GM06990 (cell line): ENCODE measurements at regions not wholly inside any gene's neighbourhood (a gene's known extent, or its start where the extent isn't known, plus 50 kb on each side); places are given as distances from the start of the nearest gene placed in this dataset.

Source experiments
- DNase-seq: peaks from one replicate; pipeline ENCODE4 v3.0.0-alpha.2; 2011; ENCODE audit not compliant: insufficient read length; ENCODE audit errors: extremely low read depth
- H3K27me3 ChIP-seq: replicated peaks from 2 replicates; pipeline ENCODE4 v1.6.0; 2011; ENCODE audit warnings: low read length; ENCODE audit not compliant: control insufficient read depth, insufficient read depth
- H3K36me3 ChIP-seq: 2 replicates; pipeline ENCODE4 v1.5.1; 2011; ENCODE audit warnings: low read length; ENCODE audit not compliant: control insufficient read depth, insufficient read depth
- H3K4me3 ChIP-seq: replicated peaks from 2 replicates; pipeline ENCODE4 v1.5.1; 2011; ENCODE audit warnings: low read depth, mild to moderate bottlenecking, control low read depth, low read length
- CTCF ChIP-seq: IDR thresholded peaks from 2 replicates; pipeline ENCODE4 v1.5.1; 2011; ENCODE audit warnings: low read length, control low read depth, mild to moderate bottlenecking, inconsistent platforms; ENCODE audit not compliant: insufficient read depth, poor library complexity, severe bottlenecking

- Histone ChIP-seq H3K27me3 (no peaks in the 10 kb centered on the region), H3K36me3 (no peaks in the 10 kb centered on the region), H3K4me3 (no peak overlapping the region)
- peak; percentile 60 for TF ChIP-seq CTCF
- no peak for DNase-seq
Measured at GRCh38 chr4:138555584-138555983, 313.4 kb upstream of the SLC7A11 start.

- no peaks in the 10 kb centered on the region for H3K36me3 ChIP-seq
- no peak for TF ChIP-seq CTCF
- DNase-seq, result no peak
- H3K4me3 ChIP-seq, result no peak overlapping the region
- H3K27me3 ChIP-seq, result no peaks in the 10 kb centered on the region
Measured at GRCh38 chr4:138555108-138555507, 313.0 kb upstream of the SLC7A11 start.

GRCh38 chr4:138553001-138553845 lies 311.1 kb upstream of the SLC7A11 start:
- DNase-seq, result no peak

GRCh38 chr4:138542191-138542776 lies 300.1 kb upstream of the SLC7A11 start:
- no peak for DNase-seq
- TF ChIP-seq CTCF, result no peak
- Histone ChIP-seq H3K4me3 (no peak overlapping the region), H3K36me3 (no peaks in the 10 kb centered on the region), H3K27me3 (no peaks in the 10 kb centered on the region)

More at GRCh38 chr4:138553001-138553845, 311.1 kb upstream of the SLC7A11 start:
- H3K4me3 ChIP-seq, result no peak overlapping the region
- H3K36me3 ChIP-seq, result no peaks in the 10 kb centered on the region
- no peak for TF ChIP-seq CTCF
- H3K27me3 ChIP-seq, result no peaks in the 10 kb centered on the region

GRCh38 chr4:138540056-138540800 lies 298.1 kb upstream of the SLC7A11 start:
- Histone ChIP-seq H3K4me3 (no peak overlapping the region), H3K36me3 (no peaks in the 10 kb centered on the region), H3K27me3 (no peaks in the 10 kb centered on the region)
- DNase-seq, result no peak
- TF ChIP-seq CTCF, result no peak
